ENCODE measurements at regions not wholly inside any gene's neighbourhood (a gene's known extent, or its start where the extent isn't known, plus 50 kb on each side); places are given as distances from the start of the nearest gene placed in this dataset.
"Not testable (repeated sequence)": the region's sequence is repeated elsewhere in the genome, so short reads cannot be mapped to it uniquely, and the experiment has no call there.

DNA sequence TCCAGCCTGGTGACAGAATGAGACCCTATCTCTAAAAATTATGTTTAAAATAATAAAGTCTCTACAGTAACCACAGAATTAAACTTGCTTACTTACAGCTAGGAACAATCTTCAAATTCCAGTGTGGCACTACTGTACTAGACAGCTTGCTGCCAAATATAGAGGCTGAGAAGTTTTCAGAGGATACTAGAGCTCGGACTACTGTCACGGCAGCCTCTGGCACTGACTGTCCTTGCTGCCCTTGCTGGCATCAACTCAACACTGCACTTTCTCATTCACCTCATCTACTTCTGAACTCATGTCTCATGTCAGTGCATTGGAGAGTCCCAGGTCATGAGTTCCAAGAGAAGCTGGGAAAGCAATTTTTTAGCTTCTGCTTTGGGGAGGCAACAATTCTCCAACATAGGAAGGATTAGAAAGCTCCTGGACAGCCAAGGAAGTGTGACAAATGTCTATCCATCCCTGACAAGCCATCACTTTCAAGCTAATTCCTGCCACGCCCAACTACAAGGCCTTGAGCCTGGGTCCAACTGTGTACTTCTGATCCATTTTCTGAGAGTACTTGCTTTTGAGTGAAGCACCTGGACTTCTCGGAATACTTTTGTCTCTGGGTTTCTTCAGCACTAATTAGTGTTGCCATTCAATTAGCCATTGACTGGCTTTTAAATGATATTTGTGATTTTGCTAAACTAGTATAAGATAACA is 98.6 kb upstream of the NR3C2 start:
- Histone ChIP-seq H3K27me3 (replicated peaks; ENCODE audit: control insufficient read depth, insufficient read depth, low read length) (no peaks in the 10 kb centered on the region), H3K4me3 (replicated peaks; ENCODE audit: low read depth, low read length) (no peak overlapping the region), H3K36me3 (ENCODE audit: control insufficient read depth, insufficient read depth, low read length) (no peaks in the 10 kb centered on the region)
- TF ChIP-seq CTCF (IDR thresholded peaks at IDR 0.05; ENCODE audit: insufficient read depth, low read length, poor library complexity, severe bottlenecking), result no peak
- DNase-seq (ENCODE audit: extremely low read depth, insufficient read length), result no peak

DNA sequence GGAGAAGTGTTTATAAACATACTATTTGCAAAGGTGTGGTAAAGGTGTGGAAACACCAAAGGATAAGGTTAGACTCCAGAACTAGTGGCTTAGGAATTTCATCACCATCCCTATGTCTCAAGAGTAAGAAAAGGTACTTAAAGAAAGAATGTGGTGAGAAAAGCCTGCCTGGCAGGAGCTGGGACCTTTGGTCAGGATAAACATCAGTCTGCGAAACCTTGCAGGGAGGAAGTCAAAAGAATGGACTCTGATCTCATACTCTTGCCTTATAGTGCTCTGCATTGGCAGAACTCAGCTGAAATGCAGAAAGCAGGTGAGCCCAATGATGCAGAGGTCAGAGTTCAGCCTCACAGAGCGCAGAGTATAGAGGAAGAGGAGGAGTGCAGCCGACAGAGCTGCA is 97.2 kb upstream of the NR3C2 start:
- DNase-seq (ENCODE audit: extremely low read depth, insufficient read length), result no peak
- no peaks in the 10 kb centered on the region for H3K36me3 ChIP-seq (ENCODE audit: control insufficient read depth, insufficient read depth, low read length)
- H3K27me3 ChIP-seq (replicated peaks; ENCODE audit: control insufficient read depth, insufficient read depth, low read length), result no peaks in the 10 kb centered on the region
- H3K4me3 ChIP-seq (replicated peaks; ENCODE audit: low read depth, low read length), result no peak overlapping the region
- TF ChIP-seq CTCF (IDR thresholded peaks at IDR 0.05; ENCODE audit: insufficient read depth, low read length, poor library complexity, severe bottlenecking), result no peak

DNA sequence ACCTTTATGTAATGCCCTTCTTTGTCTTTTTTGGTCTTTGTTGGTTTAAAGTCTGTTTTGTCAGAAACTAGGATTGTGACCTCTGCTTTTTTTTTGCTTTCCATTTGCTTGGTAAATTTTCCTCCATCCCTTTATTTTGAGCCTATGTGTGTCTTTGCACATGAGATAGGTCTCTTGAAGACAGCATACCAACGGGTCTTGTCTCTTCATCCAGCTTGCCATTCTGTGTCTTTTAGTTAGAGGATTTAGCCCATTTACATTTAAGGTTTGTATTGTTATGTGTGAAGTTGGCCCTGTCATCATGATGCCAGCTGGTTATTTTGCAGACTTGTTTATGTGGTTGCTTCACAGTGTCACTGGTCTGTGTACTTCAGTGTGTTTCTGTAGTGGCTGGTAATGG is 91.6 kb upstream of the NR3C2 start:
- H3K36me3 ChIP-seq (ENCODE audit: control insufficient read depth, insufficient read depth, low read length); H3K4me3 ChIP-seq (replicated peaks; ENCODE audit: low read depth, low read length); H3K27me3 ChIP-seq (replicated peaks; ENCODE audit: control insufficient read depth, insufficient read depth, low read length); DNase-seq (ENCODE audit: extremely low read depth, insufficient read length): not testable (repeated sequence)

DNA sequence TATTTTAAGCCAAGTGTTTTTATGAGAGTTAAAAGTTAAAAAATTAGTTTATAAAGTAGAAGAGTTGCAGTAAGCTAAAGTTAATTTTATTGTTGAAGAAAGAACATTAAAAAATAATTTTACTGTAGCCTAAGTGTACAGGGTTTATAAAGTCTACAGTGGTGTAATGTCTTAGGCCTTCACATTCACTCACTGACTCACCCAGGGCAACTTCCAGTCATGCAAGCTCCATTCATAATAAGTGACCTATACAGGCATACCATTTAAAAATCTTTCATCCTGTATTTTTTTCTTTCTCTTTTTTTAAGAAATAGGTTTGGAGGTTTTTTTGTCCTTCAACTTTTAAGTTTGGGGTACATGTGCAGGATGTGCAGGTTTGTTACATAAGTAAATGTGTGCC is 87.9 kb upstream of the NR3C2 start:
- H3K4me3 ChIP-seq (replicated peaks; ENCODE audit: low read depth, low read length), result no peak overlapping the region
- no peak for TF ChIP-seq CTCF (IDR thresholded peaks at IDR 0.05; ENCODE audit: insufficient read depth, low read length, poor library complexity, severe bottlenecking)
- no peaks in the 10 kb centered on the region for H3K27me3 ChIP-seq (replicated peaks; ENCODE audit: control insufficient read depth, insufficient read depth, low read length)
- no peaks in the 10 kb centered on the region for H3K36me3 ChIP-seq (ENCODE audit: control insufficient read depth, insufficient read depth, low read length)
- no peak for DNase-seq (ENCODE audit: extremely low read depth, insufficient read length)

DNA sequence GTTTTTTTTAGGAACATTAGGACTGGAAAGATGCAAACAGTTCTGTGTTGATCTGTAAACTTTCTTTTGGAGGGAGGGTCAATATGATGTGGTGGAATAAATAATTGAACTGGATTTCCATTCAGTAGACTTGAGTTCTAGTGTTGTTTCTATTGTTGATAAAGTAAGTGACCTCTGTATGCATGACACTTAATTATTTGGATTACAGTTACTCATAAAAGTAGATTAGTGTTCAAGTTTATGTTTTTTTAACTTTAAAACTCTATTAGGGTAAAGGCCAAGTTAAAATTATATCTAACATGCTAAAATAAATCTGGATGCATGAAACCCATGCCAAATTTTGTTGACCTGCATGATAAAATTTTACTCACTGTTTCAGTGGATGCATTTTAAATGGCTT is 85.4 kb upstream of the NR3C2 start:
- Histone ChIP-seq H3K4me3 (replicated peaks; ENCODE audit: low read depth, low read length) (no peak overlapping the region), H3K27me3 (replicated peaks; ENCODE audit: control insufficient read depth, insufficient read depth, low read length) (no peaks in the 10 kb centered on the region), H3K36me3 (ENCODE audit: control insufficient read depth, insufficient read depth, low read length) (no peaks in the 10 kb centered on the region)
- no peak for DNase-seq (ENCODE audit: extremely low read depth, insufficient read length)
- TF ChIP-seq CTCF (IDR thresholded peaks at IDR 0.05; ENCODE audit: insufficient read depth, low read length, poor library complexity, severe bottlenecking), result no peak

DNA sequence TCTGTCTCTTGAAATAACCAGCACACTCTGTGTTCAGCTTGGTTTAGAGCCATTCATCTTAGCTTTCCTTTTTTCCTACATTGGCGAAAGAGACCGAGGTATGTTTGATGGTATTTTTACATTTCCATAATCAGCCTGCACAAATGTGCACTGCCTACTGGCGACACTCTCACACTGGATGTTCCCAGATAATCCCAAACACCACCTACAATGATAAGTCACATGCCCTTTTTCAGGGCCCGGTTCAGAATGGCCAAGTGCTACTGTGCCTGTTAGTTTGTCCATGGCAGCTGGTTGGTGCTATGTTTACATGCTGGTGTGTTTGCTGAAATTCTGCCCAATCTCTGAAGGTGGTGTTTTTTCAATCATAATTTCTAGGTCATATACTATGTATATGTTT is 80.8 kb upstream of the NR3C2 start:
- H3K4me3 ChIP-seq (replicated peaks; ENCODE audit: low read depth, low read length), result no peak overlapping the region
- TF ChIP-seq CTCF (IDR thresholded peaks at IDR 0.05; ENCODE audit: insufficient read depth, low read length, poor library complexity, severe bottlenecking), result no peak
- H3K36me3 ChIP-seq (ENCODE audit: control insufficient read depth, insufficient read depth, low read length), result no peaks in the 10 kb centered on the region
- no peak for DNase-seq (ENCODE audit: extremely low read depth, insufficient read length)
- H3K27me3 ChIP-seq (replicated peaks; ENCODE audit: control insufficient read depth, insufficient read depth, low read length), result no peaks in the 10 kb centered on the region
